Keratinocyte (primary cell): ENCODE measurements at regions not wholly inside any gene's neighbourhood (a gene's known extent, or its start where the extent isn't known, plus 50 kb on each side); places are given as distances from the start of the nearest gene placed in this dataset.

Experiments
- DNase-seq: peaks from one replicate; pipeline ENCODE4 v3.0.0-alpha.2; 2011; ENCODE audit warnings: low read depth, missing footprints, low spot score
- FAIRE-seq: peaks from 2 replicates; lab custom pipeline; 2011; peaks lifted over from hg19 to GRCh38; lab: Jason Lieb, UNC
- H2AFZ ChIP-seq: 2 replicates; pipeline ENCODE4 v1.6.0; 2012; ENCODE audit warnings: low read length, control low read depth, inconsistent platforms; ENCODE audit not compliant: control insufficient read depth
- H3K27ac ChIP-seq: 2 replicates; pipeline ENCODE4 v1.5.1; 2011; ENCODE audit warnings: low read length; ENCODE audit not compliant: control insufficient read depth, insufficient read depth
- H3K27me3 ChIP-seq: 3 replicates; pipeline ENCODE4 v1.6.0; 2011; ENCODE audit warnings: low read length; ENCODE audit not compliant: control insufficient read depth, insufficient read depth; ENCODE audit errors: extremely low read depth
- H3K36me3 ChIP-seq, 2 experiments: 2 replicates in 1 of 2; 3 replicates in 1 of 2; pipeline ENCODE4 v1.5.1; 2011; ENCODE audit warnings: low read length in 2 of 2, mild to moderate bottlenecking in 1 of 2; ENCODE audit not compliant: control insufficient read depth in 2 of 2, insufficient read depth in 2 of 2; ENCODE audit errors: extremely low read depth in 1 of 2
- H3K4me1 ChIP-seq: 3 replicates; pipeline ENCODE4 v1.5.1; 2011; ENCODE audit warnings: low read length; ENCODE audit not compliant: control insufficient read depth, insufficient read depth; ENCODE audit errors: extremely low read depth
- H3K4me2 ChIP-seq: 3 replicates; pipeline ENCODE4 v1.6.0; 2011; ENCODE audit warnings: low read depth, low read length; ENCODE audit not compliant: control insufficient read depth, insufficient read depth; ENCODE audit errors: extremely low read depth
- H3K4me3 ChIP-seq, 3 experiments: fragments of 200-600 bp in 1 of 3; sonication (generic) in 1 of 3; 2 replicates in 2 of 3; 3 replicates in 1 of 3; pipeline ENCODE4 v1.5.1; 2011 to 2016; ENCODE audit warnings: low read length in 3 of 3, mild to moderate bottlenecking in 3 of 3, control low read depth in 2 of 3, inconsistent platforms in 1 of 3, low read depth in 1 of 3, mixed read lengths in 1 of 3, mixed run types in 1 of 3, moderate library complexity in 1 of 3; ENCODE audit not compliant: control insufficient read depth in 2 of 3, insufficient read depth in 2 of 3; ENCODE audit errors: extremely low read depth in 1 of 3
- H3K79me2 ChIP-seq: 2 replicates; pipeline ENCODE4 v1.6.0; 2012; ENCODE audit warnings: low read length; ENCODE audit not compliant: control insufficient read depth, insufficient read depth
- H3K9ac ChIP-seq: 3 replicates; pipeline ENCODE4 v1.6.0; 2011; ENCODE audit warnings: low read length; ENCODE audit not compliant: control insufficient read depth, insufficient read depth; ENCODE audit errors: extremely low read depth
- H3K9me1 ChIP-seq: 3 replicates; pipeline ENCODE4 v1.6.0; 2011; ENCODE audit warnings: low read length; ENCODE audit not compliant: control insufficient read depth, insufficient read depth; ENCODE audit errors: extremely low read depth
- H3K9me3 ChIP-seq: 2 replicates; pipeline ENCODE4 v1.5.1; 2012; ENCODE audit warnings: low read depth, low read length; ENCODE audit not compliant: control insufficient read depth
- H4K20me1 ChIP-seq: 3 replicates; pipeline ENCODE4 v1.6.0; 2011; ENCODE audit warnings: low read length; ENCODE audit not compliant: control insufficient read depth, insufficient read depth; ENCODE audit errors: extremely low read depth
- CTCF ChIP-seq, 3 experiments: IDR thresholded peaks in 1 of 3; conservative IDR thresholded peaks in 1 of 3; optimal IDR thresholded peaks in 1 of 3; 2 replicates in 2 of 3; 3 replicates in 1 of 3; pipeline versions ENCODE3 to v1.5.1; 2011; ENCODE audit warnings: low read length in 3 of 3, mild to moderate bottlenecking in 3 of 3, moderate library complexity in 2 of 3, control low read depth in 1 of 3, inconsistent platforms in 1 of 3; ENCODE audit not compliant: insufficient read depth in 2 of 3; ENCODE audit errors: extremely low read depth in 1 of 3
- EZH2 ChIP-seq: IDR thresholded peaks from one replicate; pipeline ENCODE4 v1.6.1; 2012; ENCODE audit warnings: inconsistent platforms, mild to moderate bottlenecking, low read length, moderate library complexity
- dilution Hi-C: fragments of 300-500 bp; cut with MboI; formaldehyde crosslinking; loops from one replicate; pipeline ENCODE4 v1.7.0; 2020; ENCODE audit warnings: low sequenced_read_pairs; ENCODE audit not compliant: extremely low pct_ligation_motif_present

GRCh38 chr15:47399100-47399499 is 318.2 kb upstream of the SEMA6D start:
- no peaks in the 10 kb centered on the region for H3K9me3 ChIP-seq
- peaks cover 12% of the 10 kb centered on the region for H3K4me1 ChIP-seq
- DNase-seq = no peak
- no peaks in the 10 kb centered on the region for H3K79me2 ChIP-seq
- H3K4me2 ChIP-seq = no peak overlapping the region
- no peak overlapping the region for H3K4me3 ChIP-seq
- no peak for FAIRE-seq
- H3K27ac ChIP-seq = no peak overlapping the region
- no peaks in the 10 kb centered on the region for H4K20me1 ChIP-seq
- H3K27me3 ChIP-seq = no peaks in the 10 kb centered on the region
- no peak overlapping the region for H2AFZ ChIP-seq
- no peaks in the 10 kb centered on the region for H3K9me1 ChIP-seq
- TF ChIP-seq EZH2 (no peak), CTCF (optimal IDR thresholded peaks at IDR 0.05 in 1 of 3, IDR thresholded peaks at IDR 0.05 in 1 of 3, conservative IDR thresholded peaks at IDR 0.05 in 1 of 3; ENCODE audit: extremely low read depth in 1 of 3, insufficient read depth in 2 of 3, low read length in 3 of 3) (no peak)
- dilution Hi-C loops = no loop called here
- H3K9ac ChIP-seq = no peak overlapping the region
- H3K36me3 ChIP-seq = no peaks in the 10 kb centered on the region

- dilution Hi-C loops = no loop called here
- H3K27me3 ChIP-seq = no peaks in the 10 kb centered on the region
- peaks cover 12% of the 10 kb centered on the region for H3K4me1 ChIP-seq
- H3K9me3 ChIP-seq = no peaks in the 10 kb centered on the region
- FAIRE-seq (no peak), DNase-seq (no peak)
- H2AFZ ChIP-seq = no peak overlapping the region
- TF ChIP-seq CTCF (optimal IDR thresholded peaks at IDR 0.05 in 1 of 3, IDR thresholded peaks at IDR 0.05 in 1 of 3, conservative IDR thresholded peaks at IDR 0.05 in 1 of 3; ENCODE audit: extremely low read depth in 1 of 3, insufficient read depth in 2 of 3, low read length in 3 of 3) = no peak
- no peak for TF ChIP-seq EZH2
- no peak overlapping the region for H3K4me2 ChIP-seq
- H3K9ac ChIP-seq = no peak overlapping the region
- no peaks in the 10 kb centered on the region for H4K20me1 ChIP-seq
- H3K79me2 ChIP-seq = no peaks in the 10 kb centered on the region
- no peak overlapping the region for H3K27ac ChIP-seq
- H3K9me1 ChIP-seq = no peaks in the 10 kb centered on the region
- H3K36me3 ChIP-seq = no peaks in the 10 kb centered on the region
- no peak overlapping the region for H3K4me3 ChIP-seq
These were observed 316.7 kb upstream of the SEMA6D start for GRCh38 chr15:47400603-47401002.
